ENCODE measurements at regions not wholly inside any gene's neighbourhood (a gene's known extent, or its start where the extent isn't known, plus 50 kb on each side); places are given as distances from the start of the nearest gene placed in this dataset.

DNA sequence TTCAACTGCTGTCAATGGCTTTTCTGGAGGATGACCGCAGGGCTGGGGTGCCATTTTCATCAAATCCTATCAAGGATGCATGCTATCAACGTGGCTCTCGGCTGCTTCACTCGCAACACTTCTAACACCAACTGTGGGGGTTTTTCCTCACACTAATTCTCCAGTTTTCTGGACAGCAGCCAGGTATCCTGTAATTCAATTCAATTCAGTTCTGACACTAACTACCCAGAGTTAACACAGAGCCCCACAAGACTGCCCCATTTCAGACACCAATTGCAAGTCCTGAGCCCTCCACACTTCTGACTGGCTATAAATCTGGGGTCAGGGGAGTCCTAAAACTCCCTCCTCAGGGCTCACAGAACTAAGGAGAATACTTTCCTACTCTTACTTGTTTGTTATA lies 55.3 kb upstream of the TMCC3 start:
- TF ChIP-seq CTCF (IDR thresholded peaks at IDR 0.05) (no peak), POLR2A (IDR thresholded peaks at IDR 0.05) (no peak)
- 81 to 92% (median 87%) methylated on average over 4 of the region's 4 CpGs for WGBS, 4 donors
- Histone ChIP-seq H3K4me3 (no peak overlapping the region), H3K4me1 (replicated peaks in 1 of 2) (peaks cover 23 to 44% of the 10 kb centered on the region in 2 donors), H3K9me3 (replicated peaks in 1 of 3) (no peaks in the 10 kb centered on the region), H3K36me3 (replicated peaks in 1 of 2) (no peaks in the 10 kb centered on the region), H3K27ac (peak overlapping the region in 2 of 5 donors; percentile 35 to 39), H3K27me3 (no peaks in the 10 kb centered on the region)
- intact Hi-C loops (cut with DNase I), result no loop called here
- DNase-seq, result no peak

GRCh38 chr12:94704452-94705306 lies 54.3 kb upstream of the TMCC3 start:
- peak in 1 of 2 donors; percentile 6 for TF ChIP-seq POLR2A (IDR thresholded peaks at IDR 0.05)
- TF ChIP-seq CTCF (IDR thresholded peaks at IDR 0.05), result no peak
- no peak overlapping the region for H3K4me3 ChIP-seq
- H3K36me3 ChIP-seq (replicated peaks in 1 of 2), result no peaks in the 10 kb centered on the region
- WGBS, 4 donors, result 36 to 44% (median 39%) methylated on average over 9 of the region's 9 CpGs
- peak overlapping the region in 3 of 5 donors; percentile 4 to 39 (median 35) for H3K27ac ChIP-seq
- no peaks in the 10 kb centered on the region for H3K27me3 ChIP-seq
- H3K4me1 ChIP-seq (replicated peaks in 1 of 2), result peaks cover 23 to 44% of the 10 kb centered on the region in 2 donors
- DNase-seq, result peak in 5 of 7 donors; percentile 47 to 70 (median 64)
- no peaks in the 10 kb centered on the region for H3K9me3 ChIP-seq (replicated peaks in 1 of 3)
- intact Hi-C loops (cut with DNase I), result no loop called here

- no peaks in the 10 kb centered on the region for H3K9me3 ChIP-seq (replicated peaks in 1 of 3)
- no peak for DNase-seq
- no peak overlapping the region for H3K4me3 ChIP-seq
- intact Hi-C loops (cut with DNase I), result no loop called here
- H3K36me3 ChIP-seq (replicated peaks in 1 of 2), result no peaks in the 10 kb centered on the region
- H3K27ac ChIP-seq, result no peak overlapping the region
- no peaks in the 10 kb centered on the region for H3K27me3 ChIP-seq
- peaks cover 11 to 28% of the 10 kb centered on the region in 2 donors for H3K4me1 ChIP-seq (replicated peaks in 1 of 2)
- WGBS, 4 donors, result 94 to 97% (median 95%) methylated on average over 4 of the region's 4 CpGs
- TF ChIP-seq CTCF (IDR thresholded peaks at IDR 0.05), result no peak
- no peak for TF ChIP-seq POLR2A (IDR thresholded peaks at IDR 0.05)
These were observed 52.3 kb upstream of the TMCC3 start for GRCh38 chr12:94702696-94703095.

DNA sequence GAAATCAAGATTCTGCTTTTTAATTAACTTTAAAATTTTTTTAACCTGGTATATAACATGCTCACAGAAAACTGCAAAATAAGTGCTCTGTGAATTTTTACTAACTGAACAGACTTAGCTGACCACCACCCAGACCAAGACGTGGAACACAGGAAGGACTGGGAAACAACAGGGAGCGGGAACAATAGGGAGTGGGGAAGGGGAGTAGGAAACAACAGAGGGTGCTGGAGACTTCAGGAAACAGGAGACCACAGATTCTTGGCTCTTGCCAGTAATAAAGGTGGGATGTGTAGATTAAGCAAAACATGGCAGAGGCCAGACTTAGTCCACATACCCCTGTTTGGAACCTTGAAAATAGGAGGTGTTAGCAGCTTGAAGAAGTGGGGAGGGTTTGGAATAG lies 51.4 kb upstream of the TMCC3 start:
- no peak overlapping the region for H3K4me3 ChIP-seq
- intact Hi-C loops (cut with DNase I), result no loop called here

More for the DNA sequence above, 51.4 kb upstream of the TMCC3 start:
- peaks cover 9 to 25% of the 10 kb centered on the region in 2 donors for H3K4me1 ChIP-seq (replicated peaks in 1 of 2)
- H3K36me3 ChIP-seq (replicated peaks in 1 of 2), result no peaks in the 10 kb centered on the region
- no peak for DNase-seq
- 82 to 90% (median 88%) methylated on average over 2 of the region's 2 CpGs for WGBS, 4 donors
- no peak overlapping the region for H3K27ac ChIP-seq
- TF ChIP-seq CTCF (IDR thresholded peaks at IDR 0.05) (no peak), POLR2A (IDR thresholded peaks at IDR 0.05) (no peak)
- H3K9me3 ChIP-seq (replicated peaks in 1 of 3), result no peaks in the 10 kb centered on the region
- no peaks in the 10 kb centered on the region for H3K27me3 ChIP-seq
